AG04449 (cell line): ENCODE measurements at regions not wholly inside any gene's neighbourhood (a gene's known extent, or its start where the extent isn't known, plus 50 kb on each side); places are given as distances from the start of the nearest gene placed in this dataset.

Source experiments
- CTCF ChIA-PET: fragments of 350-600 bp; formaldehyde crosslinking; extraction: SDS; loops from one replicate; lab custom pipeline; 2021; ENCODE audit warnings: antibody characterized with exemption; lab: Yijun Ruan, JAX
- POLR2A ChIA-PET: fragments of 400-600, 350-600 bp; formaldehyde crosslinking; extraction: SDS; loops from one replicate; lab custom pipeline; 2020; ENCODE audit warnings: antibody characterized with exemption, inconsistent platforms; lab: Yijun Ruan, JAX
- DNase-seq: peaks from one replicate; pipeline ENCODE4 v3.0.0-alpha.2; 2010; ENCODE audit warnings: low read depth, low spot score
- H3K4me3 ChIP-seq: 2 replicates; pipeline ENCODE4 v1.5.1; 2011; ENCODE audit warnings: low read depth, mild to moderate bottlenecking, control low read depth, low read length
- TF ChIP-seq, protein P1 (sequence below): IDR thresholded peaks from one replicate; pipeline ENCODE4 v1.5.1; 2011; ENCODE audit warnings: mild to moderate bottlenecking, moderate library complexity, low read length, control low read depth, inconsistent platforms; ENCODE audit not compliant: insufficient read depth; ENCODE audit errors: missing control alignments

GRCh38 chr20:21006611-21007010 is 99.5 kb downstream of the LINC00237 start:
- ChIA-PET POLR2A (no interaction called here), CTCF (no interaction called here)
- DNase-seq, result no peak
- TF ChIP-seq, protein P1, sequence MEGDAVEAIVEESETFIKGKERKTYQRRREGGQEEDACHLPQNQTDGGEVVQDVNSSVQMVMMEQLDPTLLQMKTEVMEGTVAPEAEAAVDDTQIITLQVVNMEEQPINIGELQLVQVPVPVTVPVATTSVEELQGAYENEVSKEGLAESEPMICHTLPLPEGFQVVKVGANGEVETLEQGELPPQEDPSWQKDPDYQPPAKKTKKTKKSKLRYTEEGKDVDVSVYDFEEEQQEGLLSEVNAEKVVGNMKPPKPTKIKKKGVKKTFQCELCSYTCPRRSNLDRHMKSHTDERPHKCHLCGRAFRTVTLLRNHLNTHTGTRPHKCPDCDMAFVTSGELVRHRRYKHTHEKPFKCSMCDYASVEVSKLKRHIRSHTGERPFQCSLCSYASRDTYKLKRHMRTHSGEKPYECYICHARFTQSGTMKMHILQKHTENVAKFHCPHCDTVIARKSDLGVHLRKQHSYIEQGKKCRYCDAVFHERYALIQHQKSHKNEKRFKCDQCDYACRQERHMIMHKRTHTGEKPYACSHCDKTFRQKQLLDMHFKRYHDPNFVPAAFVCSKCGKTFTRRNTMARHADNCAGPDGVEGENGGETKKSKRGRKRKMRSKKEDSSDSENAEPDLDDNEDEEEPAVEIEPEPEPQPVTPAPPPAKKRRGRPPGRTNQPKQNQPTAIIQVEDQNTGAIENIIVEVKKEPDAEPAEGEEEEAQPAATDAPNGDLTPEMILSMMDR, result no peak
- no peak overlapping the region for H3K4me3 ChIP-seq

DNA sequence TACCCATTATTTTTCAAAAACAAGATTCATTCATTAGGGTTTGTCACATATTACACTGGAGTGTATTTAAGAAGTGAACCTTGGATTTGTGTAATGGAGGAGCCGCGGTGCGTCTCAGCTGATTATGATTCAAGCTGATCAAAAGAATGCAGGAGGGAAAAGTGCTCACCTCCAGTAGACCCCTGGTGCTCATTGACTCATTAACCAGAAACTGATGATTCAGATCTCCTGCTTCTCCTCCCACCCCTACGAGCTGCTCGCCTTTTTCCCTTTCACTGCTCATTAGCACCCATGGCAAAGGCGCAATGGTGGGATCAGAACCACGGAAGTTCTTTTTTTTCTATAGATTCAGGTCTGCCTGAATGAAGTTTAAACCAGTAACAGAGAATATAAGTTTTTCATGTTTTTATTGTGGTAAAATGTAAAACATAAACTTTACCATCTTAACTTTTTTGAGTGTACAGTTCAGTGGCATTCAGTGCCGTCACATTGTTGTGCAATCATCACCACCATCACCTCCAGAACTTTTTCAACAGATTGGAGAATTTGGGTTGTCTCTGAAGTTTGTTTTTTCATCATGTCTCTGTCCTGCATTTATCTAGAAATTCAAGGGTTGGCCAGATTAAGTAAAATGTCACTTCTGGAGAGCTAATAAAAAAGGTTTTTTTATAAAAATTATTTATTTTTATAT is 101.6 kb downstream of the LINC00237 start:
- ChIA-PET CTCF (no interaction called here), POLR2A (no interaction called here)
- TF ChIP-seq, protein P1, result no peak
- no peak for DNase-seq
- H3K4me3 ChIP-seq, result no peak overlapping the region

GRCh38 chr20:21003902-21004301 is 102.3 kb downstream of the LINC00237 start:
- TF ChIP-seq, protein P1, result no peak
- ChIA-PET POLR2A (no interaction called here), CTCF (no interaction called here)
- no peak overlapping the region for H3K4me3 ChIP-seq
- DNase-seq, result no peak

DNA sequence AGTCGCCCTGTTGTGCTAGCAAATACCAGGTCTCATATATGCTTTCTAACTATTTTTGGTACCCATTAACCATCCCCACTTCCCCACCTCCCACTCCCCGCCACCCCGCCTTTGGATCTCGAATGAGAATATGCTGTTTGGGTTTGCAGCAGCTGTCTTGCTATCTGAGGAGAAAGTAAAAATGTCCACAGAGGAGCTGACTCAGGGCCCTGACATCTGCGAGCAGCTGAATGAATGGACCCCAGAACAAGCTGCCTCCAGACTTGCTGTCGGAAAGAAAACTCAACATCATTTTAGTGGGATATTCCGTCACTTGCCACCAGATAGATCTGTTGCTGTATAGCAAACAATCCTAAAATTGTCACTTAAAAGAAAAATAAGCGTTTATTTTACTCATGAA is 103.7 kb downstream of the LINC00237 start:
- no peak overlapping the region for H3K4me3 ChIP-seq
- no peak for DNase-seq
- ChIA-PET CTCF (no interaction called here), POLR2A (no interaction called here)
- TF ChIP-seq, protein P1, result no peak

GRCh38 chr20:20993372-20993771 is 112.8 kb downstream of the LINC00237 start:
- no peak for DNase-seq
- CTCF ChIA-PET, result no interaction called here

DNA sequence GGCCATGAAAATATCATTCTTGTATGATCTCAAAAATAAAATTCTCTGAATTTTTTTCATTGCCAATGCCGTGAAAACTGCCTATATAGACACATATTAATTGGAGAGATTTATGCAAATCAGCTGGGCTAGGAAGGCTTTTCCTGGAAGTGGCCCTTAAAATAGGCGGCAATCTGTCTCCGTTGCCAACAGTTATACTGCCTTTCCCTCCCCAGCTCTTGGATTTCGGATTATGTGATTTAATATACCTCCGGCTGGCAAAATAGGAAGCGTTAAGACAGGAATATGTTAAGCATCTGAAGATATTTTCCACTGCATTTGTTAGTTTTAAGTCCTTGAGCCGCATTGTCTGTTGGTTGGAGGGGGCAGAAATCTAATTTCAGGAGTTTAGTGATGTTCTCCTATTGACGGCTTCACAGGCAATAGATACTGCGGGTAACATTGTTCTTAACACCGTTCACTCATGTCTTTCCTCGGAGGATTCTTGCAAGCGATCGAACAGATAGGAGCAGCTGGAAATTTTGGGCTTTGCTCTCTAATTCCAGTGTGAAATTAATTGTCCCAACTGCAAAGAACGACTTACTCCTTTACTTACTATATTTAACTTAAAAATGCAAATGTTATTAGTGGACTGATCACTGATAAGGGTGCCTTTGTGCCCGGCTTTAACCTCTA is 113.3 kb downstream of the LINC00237 start:
- DNase-seq, result no peak
- CTCF ChIA-PET, result no interaction called here
- POLR2A ChIA-PET, result no interaction called here
- TF ChIP-seq, protein P1, result no peak
- no peak overlapping the region for H3K4me3 ChIP-seq

More at GRCh38 chr20:20993372-20993771, 112.8 kb downstream of the LINC00237 start:
- no peak overlapping the region for H3K4me3 ChIP-seq
- POLR2A ChIA-PET, result no interaction called here
- TF ChIP-seq, protein P1, result no peak
